ENCODE measurements at regions not wholly inside any gene's neighbourhood (a gene's known extent, or its start where the extent isn't known, plus 50 kb on each side); places are given as distances from the start of the nearest gene placed in this dataset.
"Not testable (repeated sequence)": the region's sequence is repeated elsewhere in the genome, so short reads cannot be mapped to it uniquely, and the experiment has no call there.

GRCh38 chr9:83133316-83133715 lies 70.4 kb upstream of the RASEF start:
- DNase-seq: no peak

GRCh38 chr9:83132768-83133167 lies 69.8 kb upstream of the RASEF start:
- DNase-seq: no peak

DNA sequence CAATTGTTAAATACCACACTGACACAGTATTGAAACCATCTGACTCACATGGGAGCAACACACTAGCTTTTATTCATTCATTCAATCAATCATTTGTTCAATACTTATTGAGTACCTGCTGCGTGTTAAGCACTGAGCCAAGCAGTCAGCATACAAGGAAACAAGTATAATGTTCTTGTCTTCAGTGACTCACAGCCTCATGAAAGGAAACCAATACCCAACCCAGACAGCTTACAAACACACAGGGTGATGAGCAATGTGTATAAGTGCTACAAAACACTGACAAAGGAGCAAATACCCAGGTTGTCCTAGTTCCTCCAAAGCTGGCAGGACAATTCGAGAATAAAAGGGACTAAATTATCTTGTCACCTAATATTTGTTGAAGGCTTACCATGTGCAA lies 67.6 kb upstream of the RASEF start:
- no peak for DNase-seq

- no peak for DNase-seq
Measured at GRCh38 chr9:83125671-83126070, 62.7 kb upstream of the RASEF start.

GRCh38 chr9:83119873-83120272 lies 56.9 kb upstream of the RASEF start:
- DNase-seq: no peak

- DNase-seq: no peak
Measured at GRCh38 chr9:83116026-83116425, 53.1 kb upstream of the RASEF start.

GRCh38 chr9:83113445-83113844 lies 50.5 kb upstream of the RASEF start:
- DNase-seq: not testable (repeated sequence)
